ENCODE measurements at regions not wholly inside any gene's neighbourhood (a gene's known extent, or its start where the extent isn't known, plus 50 kb on each side); places are given as distances from the start of the nearest gene placed in this dataset.

DNA sequence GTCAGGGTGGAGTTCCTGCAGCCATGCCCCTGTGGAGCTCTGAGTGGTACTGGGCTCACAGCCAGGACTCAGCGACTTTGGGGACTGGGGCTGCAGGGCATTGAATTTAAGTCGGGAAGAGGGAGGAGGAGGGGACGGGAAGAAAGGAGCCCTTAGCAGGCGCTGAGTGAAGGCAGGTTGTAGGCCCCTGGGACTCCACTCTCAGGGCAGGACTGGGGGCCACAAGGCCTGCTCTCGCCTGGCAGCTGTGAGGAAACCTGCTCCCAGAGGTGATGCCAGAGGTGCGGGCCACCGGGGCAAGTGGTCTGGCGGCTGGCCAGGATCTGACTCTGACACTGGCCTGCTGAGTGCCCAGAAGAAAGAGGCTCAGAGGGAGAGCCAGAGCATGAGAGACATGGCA is 73.5 kb downstream of the EPHB3 start:
- TF ChIP-seq, protein P1, sequence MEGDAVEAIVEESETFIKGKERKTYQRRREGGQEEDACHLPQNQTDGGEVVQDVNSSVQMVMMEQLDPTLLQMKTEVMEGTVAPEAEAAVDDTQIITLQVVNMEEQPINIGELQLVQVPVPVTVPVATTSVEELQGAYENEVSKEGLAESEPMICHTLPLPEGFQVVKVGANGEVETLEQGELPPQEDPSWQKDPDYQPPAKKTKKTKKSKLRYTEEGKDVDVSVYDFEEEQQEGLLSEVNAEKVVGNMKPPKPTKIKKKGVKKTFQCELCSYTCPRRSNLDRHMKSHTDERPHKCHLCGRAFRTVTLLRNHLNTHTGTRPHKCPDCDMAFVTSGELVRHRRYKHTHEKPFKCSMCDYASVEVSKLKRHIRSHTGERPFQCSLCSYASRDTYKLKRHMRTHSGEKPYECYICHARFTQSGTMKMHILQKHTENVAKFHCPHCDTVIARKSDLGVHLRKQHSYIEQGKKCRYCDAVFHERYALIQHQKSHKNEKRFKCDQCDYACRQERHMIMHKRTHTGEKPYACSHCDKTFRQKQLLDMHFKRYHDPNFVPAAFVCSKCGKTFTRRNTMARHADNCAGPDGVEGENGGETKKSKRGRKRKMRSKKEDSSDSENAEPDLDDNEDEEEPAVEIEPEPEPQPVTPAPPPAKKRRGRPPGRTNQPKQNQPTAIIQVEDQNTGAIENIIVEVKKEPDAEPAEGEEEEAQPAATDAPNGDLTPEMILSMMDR (IDR thresholded peaks at IDR 0.05; ENCODE audit: extremely low read depth in 1 of 2, insufficient read depth in 1 of 2, low read depth in 1 of 2, low read length in 2 of 2): no peak
- TF ChIP-seq EZH2 (IDR thresholded peaks at IDR 0.05; ENCODE audit: borderline replicate concordance, low read depth, low read length, severe bottlenecking) (no peak), POLR2AphosphoS5 (IDR thresholded peaks at IDR 0.05; ENCODE audit: insufficient read depth, low read depth, low read length) (no peak)
- TF ChIP-seq, protein P2, sequence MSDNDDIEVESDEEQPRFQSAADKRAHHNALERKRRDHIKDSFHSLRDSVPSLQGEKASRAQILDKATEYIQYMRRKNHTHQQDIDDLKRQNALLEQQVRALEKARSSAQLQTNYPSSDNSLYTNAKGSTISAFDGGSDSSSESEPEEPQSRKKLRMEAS (IDR thresholded peaks at IDR 0.05; ENCODE audit: insufficient read depth, insufficient read length): no peak
